NCI-H748 treated with DMSO at 0.1 percent for 48 hours (cell line): ENCODE measurements at regions not wholly inside any gene's neighbourhood (a gene's known extent, or its start where the extent isn't known, plus 50 kb on each side); places are given as distances from the start of the nearest gene placed in this dataset.
"Not testable (repeated sequence)": the region's sequence is repeated elsewhere in the genome, so short reads cannot be mapped to it uniquely, and the experiment has no call there.

Experiments used
- DNase-seq: peaks from one replicate; lab custom pipeline; 2025; lab: John Stamatoyannopoulos, UW

GRCh38 chr2:142827170-142827569, 50.3 kb upstream of the KYNU start:
- no peak for DNase-seq

- no peak for DNase-seq
Observed at GRCh38 chr2:142825861-142826260, 51.6 kb upstream of the KYNU start.

- no peak for DNase-seq
Observed at GRCh38 chr2:142824756-142825155, 52.7 kb upstream of the KYNU start.

GRCh38 chr2:142822190-142822589, 55.3 kb upstream of the KYNU start:
- DNase-seq: no peak

- no peak for DNase-seq
Observed at GRCh38 chr2:142819411-142819810, 58.1 kb upstream of the KYNU start.

- no peak for DNase-seq
Observed at GRCh38 chr2:142815375-142815774, 62.1 kb upstream of the KYNU start.

GRCh38 chr2:142813830-142814829, 63.3 kb upstream of the KYNU start:
- DNase-seq: no peak

GRCh38 chr2:142811644-142812043, 65.8 kb upstream of the KYNU start:
- not testable (repeated sequence) for DNase-seq

- DNase-seq: no peak
Observed at GRCh38 chr2:142805244-142805643, 72.2 kb upstream of the KYNU start.

GRCh38 chr2:142803158-142803557, 74.3 kb upstream of the KYNU start:
- no peak for DNase-seq

GRCh38 chr2:142796588-142796987, 80.9 kb upstream of the KYNU start:
- DNase-seq: no peak

GRCh38 chr2:142796161-142796560, 81.3 kb upstream of the KYNU start:
- DNase-seq: no peak

- DNase-seq: no peak
Observed at GRCh38 chr2:142794850-142795249, 82.6 kb upstream of the KYNU start.

GRCh38 chr2:142792328-142792727, 85.1 kb upstream of the KYNU start:
- not testable (repeated sequence) for DNase-seq

GRCh38 chr2:142791335-142791734, 86.1 kb upstream of the KYNU start:
- no peak for DNase-seq

- DNase-seq: no peak
Observed at GRCh38 chr2:142786918-142787702, 90.4 kb upstream of the KYNU start.

GRCh38 chr2:142782942-142783443, 94.5 kb upstream of the KYNU start:
- no peak for DNase-seq

- DNase-seq: no peak
Observed at GRCh38 chr2:142781146-142781545, 96.3 kb upstream of the KYNU start.

- no peak for DNase-seq
Observed at GRCh38 chr2:142778289-142778688, 99.2 kb upstream of the KYNU start.

GRCh38 chr2:142777742-142778141, 99.7 kb upstream of the KYNU start:
- DNase-seq: no peak

GRCh38 chr2:142769761-142770160, 107.7 kb upstream of the KYNU start:
- DNase-seq: no peak

- DNase-seq: no peak
Observed at GRCh38 chr2:142767847-142768246, 109.6 kb upstream of the KYNU start.

GRCh38 chr2:142758973-142759372, 118.5 kb upstream of the KYNU start:
- DNase-seq: no peak
